GM19324 (cell line): ENCODE measurements at regions not wholly inside any gene's neighbourhood (a gene's known extent, or its start where the extent isn't known, plus 50 kb on each side); places are given as distances from the start of the nearest gene placed in this dataset.
"Not testable (repeated sequence)": the region's sequence is repeated elsewhere in the genome, so short reads cannot be mapped to it uniquely, and the experiment has no call there.

Source experiments
- ATAC-seq: cut with Tn5 transposase; IDR thresholded peaks from one replicate; pipeline ENCODE4 v1.9.1; 2021; ENCODE audit warnings: mild to moderate bottlenecking, moderate library complexity; ENCODE audit not compliant: unreplicated experiment, low FRiP score

DNA sequence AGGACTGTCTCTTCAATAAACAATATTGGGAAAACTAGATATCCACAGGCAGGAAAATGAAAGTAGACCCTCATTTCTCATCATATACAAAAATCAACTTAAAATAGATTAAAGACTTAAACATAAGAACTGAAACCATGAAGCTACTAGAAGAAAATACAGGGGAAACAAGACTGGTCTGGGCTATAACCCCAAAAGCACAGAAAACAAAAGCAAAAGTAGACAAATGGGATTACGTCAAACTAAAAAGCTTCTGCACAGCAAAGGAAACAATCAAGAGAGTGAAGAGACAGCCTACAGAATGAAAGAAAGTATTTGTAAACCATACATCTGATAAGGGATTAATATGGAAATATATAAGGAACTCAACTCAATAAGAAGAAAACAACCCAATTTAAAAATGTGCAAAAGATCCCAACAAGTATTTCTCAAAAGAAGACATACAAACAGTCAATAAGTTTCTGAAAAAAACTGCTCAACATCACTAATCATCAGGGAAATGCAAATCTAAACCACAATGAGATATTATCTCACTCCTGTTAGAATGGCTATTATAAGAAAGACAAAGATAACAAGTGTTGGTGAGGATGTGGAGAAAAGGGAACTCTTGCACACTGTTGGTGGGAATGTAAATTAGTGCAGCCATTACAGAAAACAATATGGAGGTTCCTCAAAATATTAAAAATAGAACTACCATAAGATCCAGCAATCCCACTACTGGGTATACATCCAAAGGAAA lies 325.3 kb upstream of the RASGEF1B start:
- peak; percentile 93 for ATAC-seq

DNA sequence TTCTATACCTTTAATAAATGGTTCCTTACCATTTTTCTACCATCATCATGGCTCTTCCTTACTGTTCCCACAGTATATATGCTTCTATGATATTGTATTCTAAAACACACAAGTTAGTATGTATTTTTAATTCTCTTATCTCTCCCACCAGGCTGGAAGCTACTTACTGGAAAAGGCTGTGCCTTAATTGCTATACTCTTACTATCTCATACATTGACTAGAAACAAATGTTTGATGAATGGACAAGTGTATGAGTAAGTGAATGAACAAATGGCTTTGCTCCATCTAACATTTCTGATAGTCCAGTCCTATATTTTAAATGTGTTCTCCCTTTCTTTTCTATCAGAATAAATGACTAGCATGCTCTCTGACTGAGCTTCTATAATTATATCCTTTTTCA lies 320.8 kb upstream of the RASGEF1B start:
- ATAC-seq = no peak

DNA sequence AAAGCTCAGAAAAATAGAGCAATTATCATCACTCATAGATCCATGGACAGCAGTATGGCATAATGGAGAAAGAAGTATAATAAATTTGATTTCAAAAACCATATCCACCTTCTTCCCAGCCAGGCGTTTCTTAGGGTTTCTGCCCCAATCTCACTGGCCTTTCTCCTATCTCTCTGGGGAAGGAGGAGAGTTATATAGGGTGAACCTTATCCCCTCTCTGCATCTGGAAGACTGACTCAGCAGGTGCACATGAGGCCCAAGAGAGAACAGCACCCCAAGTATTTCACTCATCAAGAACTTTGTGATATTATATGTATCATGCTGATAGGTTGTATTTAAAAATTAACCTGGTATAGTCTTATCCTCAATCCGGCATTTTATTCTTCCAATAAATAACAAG lies 318.8 kb upstream of the RASGEF1B start:
- no peak for ATAC-seq

DNA sequence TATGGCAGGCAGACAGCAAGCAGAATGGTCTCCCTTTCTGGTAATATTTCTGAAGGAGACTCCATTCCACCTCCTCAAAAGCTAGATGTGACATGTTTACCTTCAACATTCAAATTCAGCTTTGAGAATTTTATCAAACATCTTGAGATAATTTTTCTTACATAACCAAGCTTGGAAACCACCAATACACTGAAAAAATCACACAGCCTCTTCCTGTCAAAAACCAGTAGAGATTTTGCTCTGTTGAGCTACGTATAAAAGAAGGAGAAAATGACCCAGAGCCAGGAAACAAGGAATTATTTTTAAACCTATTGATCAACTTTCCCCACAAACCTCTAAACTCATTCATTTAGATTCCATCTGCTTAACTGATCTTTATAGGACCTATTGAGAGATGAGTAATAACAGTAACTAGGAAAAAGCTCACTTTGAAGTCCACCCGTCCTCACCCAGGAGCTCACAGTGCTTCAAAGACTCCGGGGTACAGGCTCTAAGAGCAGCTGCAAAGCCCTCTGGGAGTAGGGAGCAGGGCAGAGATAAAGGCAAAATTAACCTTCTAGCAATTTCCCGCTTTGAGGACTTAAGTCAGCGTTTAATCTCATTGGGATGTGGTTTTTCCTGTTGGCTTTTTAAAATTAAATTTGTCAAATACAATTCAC lies 318.2 kb upstream of the RASGEF1B start:
- no peak for ATAC-seq

DNA sequence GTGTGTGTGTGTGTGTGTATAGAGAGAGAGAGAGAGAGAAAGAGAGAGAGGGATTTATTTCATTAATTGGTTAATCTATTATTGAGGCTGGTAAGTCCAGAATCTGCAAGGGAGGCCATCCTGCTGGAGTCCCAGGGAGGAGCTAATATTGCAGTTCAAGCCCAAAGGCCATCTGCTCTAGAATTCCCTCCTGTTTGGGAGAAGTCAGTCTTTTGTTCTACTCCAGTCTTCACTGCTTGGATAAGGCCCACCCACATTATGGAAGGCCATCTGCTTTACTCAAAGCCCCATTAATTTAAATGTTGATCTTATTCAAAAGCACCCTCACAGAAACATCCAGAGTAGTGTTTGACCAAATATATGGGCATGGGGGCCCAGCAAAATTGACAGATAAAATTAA lies 317.5 kb upstream of the RASGEF1B start:
- ATAC-seq = no peak

DNA sequence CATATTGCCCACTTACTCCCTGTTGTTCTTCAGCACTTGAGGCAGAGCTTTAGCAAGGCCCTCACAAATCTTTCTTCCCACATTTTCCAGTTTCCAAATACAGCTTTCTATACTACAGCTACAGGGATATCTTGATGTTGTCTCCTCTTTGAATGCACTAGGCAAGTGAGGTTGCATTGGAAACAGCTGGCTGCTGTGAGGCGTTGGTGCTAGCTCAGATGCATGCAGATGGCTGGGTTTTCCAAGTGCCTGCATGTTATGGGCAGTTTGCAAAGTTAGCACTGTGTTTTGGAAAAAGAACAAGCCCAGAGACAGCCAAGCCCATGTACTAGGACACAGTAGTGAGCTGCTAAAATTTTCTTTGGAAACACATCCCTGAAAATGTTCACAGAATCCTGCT lies 315.1 kb upstream of the RASGEF1B start:
- ATAC-seq = no peak

DNA sequence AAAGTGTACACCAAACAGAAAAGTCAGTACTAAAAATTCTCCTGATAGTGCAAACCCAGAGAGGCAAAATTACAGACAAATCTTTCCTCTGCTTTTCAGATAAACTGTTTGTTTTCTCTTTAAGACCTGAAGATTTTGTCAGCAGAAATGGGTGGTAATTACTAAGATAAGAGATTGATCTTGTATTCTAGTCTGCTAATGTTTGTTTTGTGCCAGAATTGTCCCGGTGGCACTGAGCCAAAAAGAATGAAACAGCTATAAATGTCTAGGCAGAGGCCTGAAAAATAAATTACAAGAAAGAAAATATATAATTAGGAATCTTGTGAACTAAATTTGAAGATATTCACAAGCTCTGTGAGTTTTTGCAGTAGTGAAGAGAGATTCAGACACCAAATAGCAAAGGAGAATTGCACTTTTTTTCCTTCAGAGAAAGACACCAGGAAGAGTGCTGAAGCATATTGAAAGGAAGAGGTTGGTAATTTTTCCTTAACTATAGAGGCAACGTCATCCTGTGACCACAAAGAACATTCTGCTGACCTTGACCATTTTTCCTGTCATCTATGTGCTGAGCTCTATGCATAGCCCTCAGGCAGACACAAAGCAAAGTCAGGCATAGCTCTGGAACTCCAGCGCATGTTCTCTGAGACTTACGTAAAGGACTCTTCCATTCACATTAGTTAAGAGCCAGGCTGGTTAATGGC lies 314.5 kb upstream of the RASGEF1B start:
- no peak for ATAC-seq

DNA sequence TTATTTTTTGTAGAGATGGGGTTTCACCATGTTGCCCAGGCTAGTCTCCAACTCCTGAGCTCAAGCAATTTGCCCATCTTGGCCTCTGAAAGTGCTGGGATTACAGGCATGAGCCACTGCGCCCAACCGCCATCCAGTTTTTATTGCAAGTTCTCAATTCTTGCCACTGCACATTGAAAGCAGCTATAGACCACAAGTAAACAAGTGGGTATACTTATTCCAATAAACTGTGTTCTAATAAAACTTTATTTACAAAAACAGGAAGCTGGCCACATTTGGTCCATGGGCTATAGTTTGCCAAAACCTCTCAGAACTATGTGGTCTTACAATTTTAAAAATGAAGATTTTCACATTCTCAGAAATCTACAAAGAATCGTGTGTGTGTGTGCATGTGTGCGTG lies 313.6 kb upstream of the RASGEF1B start:
- no peak for ATAC-seq

DNA sequence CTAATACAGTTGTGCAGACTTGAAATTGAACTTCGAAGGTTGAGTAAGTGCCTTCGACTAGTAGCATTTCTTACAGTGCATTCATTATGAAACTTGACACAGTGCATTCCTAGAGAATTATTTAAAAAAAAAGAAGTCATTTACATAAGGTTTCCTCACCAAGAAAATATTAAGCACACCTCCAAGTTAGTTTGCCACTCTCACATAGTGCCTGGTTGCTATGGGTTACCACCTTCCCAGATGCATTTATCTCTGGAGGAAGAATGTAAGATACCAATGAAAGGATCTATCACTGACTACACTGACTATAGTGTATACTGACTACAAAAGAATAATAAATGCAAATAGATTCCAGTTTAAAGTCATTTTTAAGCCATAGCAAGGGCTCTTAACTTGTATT lies 311.9 kb upstream of the RASGEF1B start:
- ATAC-seq = no peak

DNA sequence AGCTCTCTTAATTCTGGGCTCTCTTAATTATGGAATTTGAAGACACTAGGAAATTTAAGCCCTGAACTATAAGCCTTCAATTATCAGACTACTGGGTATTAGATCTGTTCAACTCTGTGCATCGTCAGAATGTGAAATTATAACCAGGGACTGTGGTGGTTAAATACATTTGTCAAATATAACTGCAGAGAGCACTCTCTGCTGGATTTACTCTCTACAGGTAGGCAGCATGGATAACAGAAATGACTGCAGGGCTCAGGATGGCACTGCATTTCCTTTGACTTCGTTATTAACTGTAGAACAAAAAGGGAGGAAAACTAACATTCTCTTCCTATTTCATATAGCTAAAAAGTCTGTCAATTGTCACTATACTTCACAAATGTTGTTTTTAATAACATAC lies 310.1 kb upstream of the RASGEF1B start:
- no peak for ATAC-seq

DNA sequence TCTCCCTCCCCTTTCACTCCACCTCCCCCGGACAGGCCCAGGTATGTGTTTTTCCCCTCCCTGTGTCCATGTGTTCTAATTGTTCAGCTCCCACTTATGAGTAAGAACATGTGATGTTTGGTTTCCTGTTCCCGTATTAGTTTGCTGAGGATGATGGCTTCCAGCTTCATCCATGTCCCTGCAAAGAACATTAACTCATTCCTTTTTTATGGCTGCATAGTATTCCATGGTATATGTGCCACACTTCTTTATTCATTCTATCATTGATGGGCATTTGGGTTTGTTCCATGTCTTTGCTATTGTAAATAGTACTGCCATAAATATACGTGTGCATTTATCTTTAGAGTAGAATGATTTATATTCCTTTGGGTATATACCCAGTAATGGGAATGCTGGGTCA lies 306.0 kb upstream of the RASGEF1B start:
- ATAC-seq = not testable (repeated sequence)

DNA sequence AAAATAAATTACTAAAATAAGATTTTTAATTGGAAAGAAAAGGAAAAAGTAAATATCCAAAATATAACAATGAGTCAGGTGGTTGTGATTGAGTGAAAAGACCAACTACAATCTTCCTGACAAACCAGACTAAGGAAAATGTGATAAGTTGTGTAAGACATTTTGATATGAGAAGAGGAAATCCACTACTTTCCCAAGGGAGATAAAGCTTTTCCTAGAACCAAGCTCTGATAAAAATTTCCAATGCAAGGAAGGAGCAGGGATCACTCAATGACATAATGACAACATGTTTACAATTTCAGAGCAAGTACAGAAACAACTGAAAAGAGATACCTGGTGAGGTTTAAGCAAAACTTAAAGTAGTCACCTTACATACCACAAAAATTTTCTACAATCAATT lies 305.1 kb upstream of the RASGEF1B start:
- no peak for ATAC-seq

DNA sequence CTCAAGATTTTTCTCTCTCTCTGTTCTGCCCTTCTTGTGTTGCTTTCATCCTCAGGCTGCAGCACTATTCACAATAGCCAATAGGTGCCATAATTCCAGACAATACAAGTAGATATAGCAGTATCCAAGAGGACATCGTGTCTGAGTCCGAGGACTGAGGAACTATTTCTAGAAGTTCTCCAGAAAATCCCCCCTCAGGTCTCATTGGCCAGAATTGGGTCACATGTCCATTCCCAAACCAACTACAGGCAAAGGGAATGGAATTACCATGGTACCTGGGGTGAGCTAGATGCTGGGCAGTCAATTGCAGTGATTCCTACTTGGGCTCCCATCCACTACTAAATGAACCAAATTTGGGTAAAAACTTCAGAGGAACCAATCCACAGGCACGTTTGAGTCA lies 301.9 kb upstream of the RASGEF1B start:
- no peak for ATAC-seq

DNA sequence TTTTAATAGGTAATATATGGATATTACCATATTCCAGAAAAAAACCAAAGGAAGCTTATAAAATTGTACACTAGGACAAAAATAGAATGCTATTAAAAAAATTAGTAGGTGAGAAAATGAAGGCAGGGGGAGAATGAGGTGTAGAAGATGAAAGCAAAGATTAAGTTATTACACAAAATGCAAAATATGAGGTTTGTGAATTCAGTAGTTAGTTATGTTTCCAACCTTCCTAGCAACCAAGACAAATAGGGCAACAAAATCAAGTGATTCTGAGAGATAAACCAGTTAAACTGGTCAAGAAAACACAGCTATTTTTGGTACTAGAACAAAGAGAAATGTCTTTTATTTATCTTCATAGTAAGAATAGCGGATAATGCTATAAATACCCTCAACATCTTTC lies 300.0 kb upstream of the RASGEF1B start:
- no peak for ATAC-seq

DNA sequence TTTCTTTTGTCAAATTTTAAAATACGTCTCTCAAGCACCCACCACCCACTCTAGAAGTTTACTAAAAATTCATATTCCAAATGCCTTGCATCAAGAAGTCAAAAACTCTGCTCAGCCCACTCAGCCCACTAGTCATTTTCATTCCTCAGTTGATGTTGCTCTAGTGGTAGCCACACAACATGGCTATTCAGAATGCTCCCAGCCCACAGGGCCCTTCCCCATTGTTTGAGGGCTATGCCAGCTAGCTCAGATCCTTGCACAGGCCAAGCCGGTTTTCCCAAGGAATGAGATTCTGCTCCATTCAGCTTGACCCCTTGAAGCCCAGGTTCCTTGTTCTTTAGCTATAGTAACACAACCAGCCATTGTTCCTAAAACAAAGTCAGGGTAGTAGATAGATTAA lies 297.5 kb upstream of the RASGEF1B start:
- ATAC-seq = no peak

DNA sequence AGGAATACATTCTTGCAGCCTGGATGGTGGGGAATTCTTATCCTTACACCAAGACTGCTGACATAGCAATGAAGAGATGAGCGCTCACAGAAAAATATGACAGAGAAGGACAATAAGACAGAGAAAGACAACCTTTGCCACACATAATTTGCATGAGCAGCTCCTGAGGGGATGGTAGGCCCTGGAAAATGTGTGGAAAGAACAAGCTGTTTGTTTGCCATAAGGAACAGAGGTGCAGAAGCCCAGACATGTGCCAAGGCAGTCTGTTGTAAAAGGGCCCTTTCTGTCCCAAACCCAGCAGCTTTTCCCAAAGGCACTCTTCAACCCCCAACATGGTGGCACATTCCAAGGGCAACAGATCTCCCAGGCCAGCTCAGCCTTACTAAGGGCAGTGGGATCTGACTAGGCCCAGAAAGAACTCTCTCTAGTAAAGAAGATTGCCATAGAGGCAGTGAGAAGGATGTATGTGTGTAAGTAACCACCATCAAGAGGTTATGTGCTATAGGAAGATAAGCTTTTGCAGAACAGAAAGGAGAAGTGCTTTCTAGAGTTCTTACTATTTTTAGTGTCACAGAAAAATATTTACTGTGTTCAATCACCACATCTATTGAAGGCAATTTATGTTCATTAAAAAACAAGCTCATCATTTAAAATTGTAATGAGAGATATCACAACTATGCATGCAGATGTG lies 287.0 kb upstream of the RASGEF1B start:
- ATAC-seq = no peak

DNA sequence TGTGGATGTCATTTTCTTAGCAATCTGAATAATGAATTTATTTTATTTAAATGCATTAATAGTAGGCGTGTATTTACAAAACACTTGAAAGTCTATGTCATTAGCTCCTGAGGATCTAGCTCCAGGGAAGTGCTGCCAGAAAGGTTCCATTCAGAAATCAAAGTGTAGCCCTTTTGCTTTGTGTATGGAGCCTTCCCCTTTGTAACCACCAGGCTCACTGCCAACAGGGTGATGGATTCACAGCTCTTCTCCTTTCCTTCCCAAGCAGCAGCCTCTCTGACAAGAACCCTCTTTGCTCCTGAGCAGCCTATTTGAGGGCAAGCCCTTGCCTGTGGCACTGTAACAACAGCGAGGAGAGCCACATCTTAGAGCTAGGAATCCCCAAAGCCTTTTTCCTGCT lies 286.0 kb upstream of the RASGEF1B start:
- no peak for ATAC-seq

DNA sequence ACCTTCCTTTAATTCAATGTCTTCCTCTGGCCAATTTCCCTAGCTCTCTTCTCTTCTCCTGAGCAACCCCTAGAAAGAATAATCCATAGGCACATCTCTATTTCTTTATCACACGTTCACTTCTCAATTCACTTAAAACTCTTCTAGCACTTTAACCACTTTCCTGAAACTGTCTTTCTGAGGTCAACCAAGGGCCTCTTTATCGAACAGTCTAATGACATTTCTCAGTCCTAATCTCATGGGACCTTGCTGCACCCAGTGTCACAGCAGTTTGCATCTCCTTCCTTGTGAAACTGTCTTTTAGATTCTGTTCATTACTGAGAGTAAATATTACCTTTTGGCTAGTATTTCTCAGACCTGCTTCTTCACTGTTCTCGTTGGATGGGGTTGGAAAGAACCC lies 285.3 kb upstream of the RASGEF1B start:
- peak; percentile 90 for ATAC-seq

DNA sequence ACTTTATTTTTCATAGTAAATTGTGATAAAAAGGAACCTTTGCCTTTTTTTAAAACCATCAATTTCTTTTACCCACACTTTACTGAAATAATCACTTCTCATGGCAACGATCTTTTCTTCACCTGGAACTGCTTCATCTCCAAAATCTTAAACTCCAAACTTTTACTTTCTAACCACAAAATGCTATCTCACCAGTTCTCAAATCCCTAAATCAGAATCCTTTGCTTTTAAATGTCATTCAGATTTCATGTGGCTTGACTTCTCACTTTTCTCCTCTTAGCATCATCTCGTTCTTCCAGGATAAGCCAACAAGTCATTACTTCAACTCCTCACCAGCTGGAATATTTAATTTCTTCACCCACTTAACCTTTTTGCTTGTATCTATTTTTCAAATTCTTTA lies 284.3 kb upstream of the RASGEF1B start:
- ATAC-seq = no peak

DNA sequence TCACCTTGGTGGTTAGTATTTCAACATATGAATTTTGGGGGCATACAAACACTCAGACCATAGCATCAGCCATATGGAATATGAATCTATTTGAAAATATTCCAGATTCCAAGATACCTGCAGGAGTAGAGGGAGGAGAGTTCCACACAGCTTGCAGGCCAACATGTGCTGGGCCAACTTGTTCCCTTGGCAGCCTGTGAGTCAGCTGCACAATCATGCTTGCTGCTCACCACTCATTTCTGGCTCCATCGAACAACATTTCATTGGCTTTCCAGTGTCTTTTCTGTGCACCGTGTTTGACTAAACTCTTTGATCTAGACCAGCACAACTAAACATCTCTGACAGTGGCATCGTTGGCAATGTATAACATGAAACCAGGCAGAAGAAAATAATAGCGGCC lies 282.5 kb upstream of the RASGEF1B start:
- no peak for ATAC-seq
